Kidney glomerular epithelial cell (primary cell): ENCODE measurements at regions not wholly inside any gene's neighbourhood (a gene's known extent, or its start where the extent isn't known, plus 50 kb on each side); places are given as distances from the start of the nearest gene placed in this dataset.
A peak's percentile ranks its signal among the peaks of the same experiment; 100 is the strongest.
"Not testable (repeated sequence)": the region's sequence is repeated elsewhere in the genome, so short reads cannot be mapped to it uniquely, and the experiment has no call there.

Experiments
- DNase-seq: peaks from one replicate; lab custom pipeline; 2025; lab: John Stamatoyannopoulos, UW

DNA sequence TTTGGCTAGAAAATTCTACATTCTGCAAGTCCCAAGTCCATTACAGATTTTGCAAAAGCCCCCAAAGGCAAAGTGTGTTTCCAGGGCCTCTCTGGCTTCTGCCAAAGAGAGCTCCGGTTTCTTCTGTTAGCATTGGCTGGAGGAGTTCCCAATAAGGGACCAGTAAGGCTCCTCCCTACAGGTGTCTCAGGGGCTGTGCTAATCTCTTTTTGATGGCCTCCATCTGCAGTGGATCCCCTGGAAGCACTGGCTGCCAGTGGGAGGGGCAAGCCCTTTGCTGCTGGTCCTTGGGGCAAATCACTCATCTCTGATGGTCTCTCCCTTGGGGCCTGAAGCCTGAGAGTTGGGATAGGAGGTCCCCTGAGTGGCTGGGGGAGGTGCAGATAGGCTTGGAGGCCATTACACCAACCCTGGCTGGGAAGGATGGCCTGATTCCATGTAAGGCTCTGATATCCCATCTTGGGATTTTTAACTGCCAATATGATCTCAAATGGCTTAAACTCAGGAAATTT lies 89.1 kb upstream of the USP24 start:
- DNase-seq = no peak

GRCh38 chr1:55302972-55303371 lies 87.8 kb upstream of the USP24 start:
- no peak for DNase-seq

GRCh38 chr1:55301912-55302311 lies 86.7 kb upstream of the USP24 start:
- DNase-seq = no peak

DNA sequence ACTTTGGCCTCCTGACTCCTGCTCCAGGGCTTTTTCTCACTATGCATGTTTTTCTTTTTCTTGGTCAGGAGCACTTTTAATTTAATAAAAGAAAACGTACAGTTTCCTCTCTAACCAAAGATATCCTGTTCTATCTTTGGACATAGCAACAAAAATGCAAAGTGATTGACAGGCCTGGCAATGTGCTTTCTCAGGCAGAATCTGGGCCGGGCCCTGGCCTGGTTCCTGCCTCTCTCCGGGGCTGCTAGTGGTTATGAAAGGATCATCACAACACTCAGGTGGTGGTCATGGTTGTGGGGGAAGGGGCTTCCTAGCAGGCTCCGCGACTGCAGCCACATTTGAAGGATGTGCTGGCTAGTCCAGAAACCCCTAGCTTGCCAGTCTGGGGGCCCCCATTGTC lies 85.8 kb upstream of the USP24 start:
- no peak for DNase-seq

DNA sequence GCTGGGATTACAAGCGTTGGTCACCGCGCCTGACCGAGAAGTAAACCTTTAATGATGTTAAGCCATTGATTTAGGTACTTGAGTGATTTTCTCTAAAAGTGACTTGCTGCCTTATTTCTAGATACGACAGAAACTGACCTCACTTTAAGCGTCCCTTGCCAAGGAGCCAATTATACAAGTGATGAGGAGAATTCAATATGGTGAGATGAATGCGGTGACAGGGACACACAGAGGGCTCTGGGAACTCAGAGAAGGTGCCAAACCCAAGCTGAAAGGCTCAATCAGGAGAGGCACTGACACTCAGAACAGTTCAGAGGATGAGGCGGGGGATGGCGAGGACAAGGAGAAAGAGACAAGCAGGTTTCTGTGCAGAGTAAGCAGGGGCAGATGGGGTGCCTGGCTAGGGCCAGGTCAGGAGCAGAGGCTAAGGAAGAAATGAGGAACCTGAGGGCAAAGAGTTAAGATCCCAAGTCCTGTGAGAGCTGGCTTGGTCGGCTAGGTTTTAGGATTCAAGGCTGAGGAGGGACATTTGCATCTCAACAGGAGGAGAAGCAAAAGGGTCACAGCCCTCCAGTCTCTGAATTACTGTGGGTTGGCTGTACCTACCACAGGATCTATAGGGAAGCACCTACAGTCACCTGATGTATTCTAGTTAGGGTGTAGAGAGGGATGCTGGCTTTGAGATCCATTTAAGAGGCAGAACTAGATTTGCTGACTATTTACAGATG lies 83.2 kb upstream of the USP24 start:
- no peak for DNase-seq

DNA sequence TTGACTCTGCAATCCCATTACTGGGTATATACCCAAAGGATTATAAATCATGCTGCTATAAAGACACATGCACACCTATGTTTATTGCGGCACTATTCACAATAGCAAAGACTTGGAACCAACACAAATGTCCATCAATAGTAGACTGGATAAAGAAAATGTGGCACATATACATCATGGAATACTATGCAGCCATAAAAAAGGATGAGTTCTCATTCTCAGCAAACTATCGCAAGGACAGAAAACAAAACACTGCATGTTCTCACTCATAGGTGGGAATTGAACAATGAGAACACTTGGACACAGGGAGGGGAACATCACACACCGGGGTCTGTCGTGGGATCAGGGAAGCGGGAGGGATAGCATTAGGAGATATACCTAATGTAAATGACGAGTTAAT lies 81.1 kb upstream of the USP24 start:
- DNase-seq = not testable (repeated sequence)

GRCh38 chr1:55289614-55290013 lies 74.5 kb upstream of the USP24 start:
- no peak for DNase-seq

DNA sequence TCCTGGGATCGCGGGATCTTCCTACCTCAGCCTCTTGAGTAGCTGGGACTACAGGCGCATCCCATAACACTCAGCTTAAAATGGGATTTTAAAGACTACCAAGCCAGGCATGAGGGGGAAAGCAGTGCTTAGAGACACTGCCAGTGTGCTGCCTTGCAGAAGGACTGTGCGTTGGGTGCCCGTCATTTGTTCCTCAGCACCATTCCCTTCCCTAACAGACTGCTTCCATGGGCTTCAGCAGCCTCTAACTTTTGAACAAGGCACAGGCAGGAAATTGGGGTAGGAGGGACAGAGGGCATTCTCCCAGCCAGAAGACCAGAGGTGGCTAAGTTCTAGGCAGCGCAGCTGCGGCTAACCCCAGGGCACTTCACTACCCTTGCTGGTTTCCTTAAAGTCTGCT lies 73.9 kb upstream of the USP24 start:
- no peak for DNase-seq

DNA sequence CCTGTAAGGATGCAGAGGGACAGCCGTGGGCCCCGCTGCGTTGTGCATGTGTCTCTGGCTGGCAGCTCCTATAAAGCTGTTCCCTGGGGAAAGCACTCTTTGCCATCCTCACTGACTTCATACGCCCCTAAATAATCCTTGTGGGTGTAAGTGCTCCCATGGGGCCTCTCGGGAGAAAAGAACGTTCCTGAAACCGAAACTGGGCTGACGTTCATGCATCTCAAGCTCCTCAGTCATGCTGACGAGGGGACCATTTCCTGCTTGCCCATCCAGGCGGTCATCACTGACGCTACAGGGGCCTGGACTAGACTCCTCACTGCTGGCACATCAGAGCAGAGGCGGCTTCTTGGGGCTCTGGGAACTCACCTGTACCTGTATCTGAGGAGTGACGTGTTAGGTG lies 73.1 kb upstream of the USP24 start:
- no peak for DNase-seq

- no peak for DNase-seq
Measured at GRCh38 chr1:55287723-55288122, 72.6 kb upstream of the USP24 start.

DNA sequence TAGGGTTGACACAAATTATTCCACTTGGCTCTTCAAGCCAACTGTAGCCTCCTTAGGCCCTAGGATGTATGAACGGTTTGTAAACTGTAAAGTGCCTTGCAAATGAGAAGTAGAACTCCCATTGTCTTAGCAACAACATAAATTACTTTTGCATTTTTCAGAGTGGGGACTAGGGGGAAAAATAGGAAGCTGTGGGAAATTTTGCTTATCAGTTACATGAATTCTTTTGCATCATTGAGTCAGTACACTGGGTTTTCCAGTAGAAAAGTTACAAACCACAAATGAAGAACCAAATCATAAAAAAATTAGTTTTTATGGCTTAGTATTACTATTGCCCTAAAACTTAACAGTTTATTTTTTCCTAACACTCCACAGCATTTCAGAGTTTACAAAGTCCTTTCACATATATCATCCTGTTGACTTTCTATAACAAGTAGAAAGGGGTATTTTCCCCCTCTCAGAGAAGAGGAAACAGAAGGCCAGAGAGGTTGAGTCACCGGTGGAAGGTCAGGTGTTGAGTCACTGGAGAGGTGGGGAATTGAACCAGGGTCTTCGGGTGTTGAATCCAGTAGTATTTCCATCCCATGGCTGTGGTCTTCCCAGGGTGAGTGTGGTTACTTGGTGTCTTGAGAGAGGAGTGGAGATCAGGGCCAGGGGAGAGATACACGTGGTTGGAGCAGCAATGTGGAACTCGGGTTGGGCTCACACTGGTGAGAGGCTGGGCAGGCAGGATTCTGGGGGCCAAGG lies 71.9 kb upstream of the USP24 start:
- no peak for DNase-seq

GRCh38 chr1:55285834-55286233 lies 70.7 kb upstream of the USP24 start:
- DNase-seq = no peak

DNA sequence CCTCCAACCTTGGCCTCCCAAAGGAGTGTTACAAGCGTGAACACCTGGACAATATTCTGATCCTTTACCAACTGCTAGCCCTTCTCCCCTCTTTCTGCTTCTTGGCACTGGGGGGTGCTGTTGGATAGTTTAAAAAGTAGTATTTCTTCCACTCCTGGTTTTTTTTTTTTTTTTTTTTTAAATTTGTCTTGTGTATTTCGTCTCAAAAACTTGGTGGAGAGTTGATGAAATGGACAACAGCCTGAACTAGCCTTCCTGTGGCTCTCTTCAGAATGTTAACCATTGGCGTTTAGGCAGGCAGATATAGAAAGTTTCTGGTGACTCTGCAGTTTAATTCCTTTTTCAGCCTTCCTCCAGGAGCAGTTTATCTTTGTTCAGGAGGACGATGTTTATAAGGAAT lies 69.7 kb upstream of the USP24 start:
- peak; percentile 21 for DNase-seq

DNA sequence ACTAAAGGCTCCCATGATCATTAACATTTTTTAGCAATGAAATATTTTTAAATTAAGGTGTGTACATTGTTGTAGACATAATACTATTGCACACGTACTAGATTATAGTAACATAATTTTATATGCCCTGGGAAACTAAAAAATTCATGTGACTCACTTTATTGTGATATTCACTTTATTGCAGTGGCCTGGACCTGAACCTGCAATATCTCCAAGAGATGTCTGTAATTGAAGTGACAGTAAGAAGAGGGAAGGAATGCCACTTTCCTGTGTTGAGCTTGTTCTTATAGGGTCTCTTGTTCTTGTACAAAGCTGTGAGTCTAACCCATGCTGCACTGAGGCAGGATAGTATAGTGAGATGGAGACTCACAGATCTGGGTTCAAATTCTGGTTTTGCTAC lies 66.9 kb upstream of the USP24 start:
- no peak for DNase-seq

DNA sequence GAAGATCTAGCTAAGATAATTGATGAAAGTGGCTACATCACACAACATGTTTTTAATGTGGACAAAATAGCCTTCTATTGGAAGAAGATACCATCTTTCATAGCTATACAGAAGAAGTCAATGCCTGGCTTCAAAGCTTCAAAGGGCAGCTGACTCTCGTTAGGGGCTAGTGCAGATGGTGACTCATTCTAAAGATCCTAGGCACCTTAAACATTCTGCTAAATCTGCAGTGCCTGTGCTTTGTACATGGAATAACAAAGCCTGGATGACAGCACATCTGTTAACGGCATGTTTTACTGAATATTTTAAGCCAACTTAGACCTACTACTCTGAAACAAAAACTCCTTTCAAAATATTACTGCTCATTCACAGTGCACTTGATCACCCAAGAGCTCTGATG lies 65.6 kb upstream of the USP24 start:
- no peak for DNase-seq

GRCh38 chr1:55279627-55280026 lies 64.5 kb upstream of the USP24 start:
- no peak for DNase-seq

- DNase-seq = no peak
Measured at GRCh38 chr1:55278378-55278777, 63.2 kb upstream of the USP24 start.

GRCh38 chr1:55277377-55278130 lies 62.4 kb upstream of the USP24 start:
- peak; percentile 44 for DNase-seq

- no peak for DNase-seq
Measured at GRCh38 chr1:55276671-55277376, 61.7 kb upstream of the USP24 start.

DNA sequence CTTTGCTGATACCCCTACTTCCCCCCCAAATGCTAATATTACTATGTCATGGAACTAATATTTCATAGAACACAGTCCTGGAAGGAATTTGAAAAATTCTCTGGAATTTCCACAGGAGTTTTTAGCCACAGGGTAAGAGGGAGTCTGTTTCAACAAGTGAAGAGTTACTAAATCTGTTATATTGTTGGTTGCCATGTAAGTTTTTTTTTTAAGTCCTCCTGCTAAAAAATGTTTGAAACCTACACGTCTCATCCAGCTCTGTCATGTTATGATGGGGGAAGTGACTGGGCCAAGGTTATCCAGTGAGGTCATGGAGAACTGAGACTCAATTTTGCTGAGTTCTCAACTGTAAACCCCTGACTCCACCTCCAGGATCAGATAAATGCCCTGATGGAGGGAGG lies 60.8 kb upstream of the USP24 start:
- peak; percentile 36 for DNase-seq

DNA sequence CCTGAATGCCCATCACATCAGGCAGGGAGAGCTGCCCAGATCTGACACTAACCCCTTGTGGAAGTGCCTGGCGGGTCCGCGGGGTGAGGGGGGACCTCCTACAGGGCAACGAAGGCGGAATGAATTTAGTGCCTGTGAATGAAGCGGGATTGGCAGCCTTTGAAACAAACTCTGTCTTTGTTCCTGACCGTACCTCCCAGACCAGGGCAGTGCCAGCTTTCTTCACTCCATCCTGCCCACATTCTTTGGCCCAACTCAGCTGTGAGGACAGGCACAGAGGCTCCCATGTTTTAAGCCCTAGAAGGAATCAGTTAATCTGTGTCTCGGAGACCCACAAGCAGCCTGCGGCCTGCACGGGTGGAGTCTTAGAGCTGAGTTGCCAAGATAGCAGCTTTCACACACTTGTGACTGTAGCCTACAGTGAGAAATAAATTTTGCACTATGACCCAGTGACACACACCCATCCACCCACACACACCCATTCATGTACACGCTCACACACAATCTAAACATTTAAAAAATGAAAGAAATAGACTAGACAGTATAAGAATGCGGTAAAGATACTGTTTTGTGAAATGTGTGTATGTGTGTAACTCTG lies 60.1 kb upstream of the USP24 start:
- DNase-seq = no peak

GRCh38 chr1:55272994-55273393 lies 57.8 kb upstream of the USP24 start:
- no peak for DNase-seq
